ENCODE measurements at regions not wholly inside any gene's neighbourhood (a gene's known extent, or its start where the extent isn't known, plus 50 kb on each side); places are given as distances from the start of the nearest gene placed in this dataset.
"Not testable (repeated sequence)": the region's sequence is repeated elsewhere in the genome, so short reads cannot be mapped to it uniquely, and the experiment has no call there.

- not testable (repeated sequence) for DNase-seq (ENCODE audit: low read depth in 2 of 2)
Observed at GRCh38 chr21:13923175-13923574, 287.6 kb downstream of the LIPI start.

- DNase-seq (ENCODE audit: low read depth in 2 of 2) = not testable (repeated sequence)
Observed at GRCh38 chr21:13921455-13921854, 289.3 kb downstream of the LIPI start.

- DNase-seq (ENCODE audit: low read depth in 2 of 2) = not testable (repeated sequence)
Observed at GRCh38 chr21:13907385-13907784, 297.8 kb downstream of the POTED start.

- not testable (repeated sequence) for DNase-seq (ENCODE audit: low read depth in 2 of 2)
Observed at GRCh38 chr21:13896596-13897247, 287.1 kb downstream of the POTED start.

GRCh38 chr21:13893617-13894016 lies 284.0 kb downstream of the POTED start:
- DNase-seq (ENCODE audit: low read depth in 2 of 2) = not testable (repeated sequence)

- DNase-seq (ENCODE audit: low read depth in 2 of 2) = not testable (repeated sequence)
Observed at GRCh38 chr21:13893025-13893424, 283.4 kb downstream of the POTED start.

GRCh38 chr21:13892146-13892751 lies 282.7 kb downstream of the POTED start:
- DNase-seq (ENCODE audit: low read depth in 2 of 2) = not testable (repeated sequence)

GRCh38 chr21:13889176-13889575 lies 279.6 kb downstream of the POTED start:
- DNase-seq (ENCODE audit: low read depth in 2 of 2) = not testable (repeated sequence)

- not testable (repeated sequence) for DNase-seq (ENCODE audit: low read depth in 2 of 2)
Observed at GRCh38 chr21:13883641-13884395, 274.2 kb downstream of the POTED start.

- not testable (repeated sequence) for DNase-seq (ENCODE audit: low read depth in 2 of 2)
Observed at GRCh38 chr21:13877503-13877902, 267.9 kb downstream of the POTED start.

GRCh38 chr21:13876999-13877398 lies 267.4 kb downstream of the POTED start:
- DNase-seq (ENCODE audit: low read depth in 2 of 2) = not testable (repeated sequence)

- not testable (repeated sequence) for DNase-seq (ENCODE audit: low read depth in 2 of 2)
Observed at GRCh38 chr21:13874001-13874400, 264.4 kb downstream of the POTED start.

- DNase-seq (ENCODE audit: low read depth in 2 of 2) = no peak
Observed at GRCh38 chr21:13854638-13855037, 245.1 kb downstream of the POTED start.

- DNase-seq (ENCODE audit: low read depth in 2 of 2) = not testable (repeated sequence)
Observed at GRCh38 chr21:13850808-13851207, 241.2 kb downstream of the POTED start.

GRCh38 chr21:13849489-13849888 lies 239.9 kb downstream of the POTED start:
- DNase-seq (ENCODE audit: low read depth in 2 of 2) = not testable (repeated sequence)

- not testable (repeated sequence) for DNase-seq (ENCODE audit: low read depth in 2 of 2)
Observed at GRCh38 chr21:13846718-13847117, 237.1 kb downstream of the POTED start.

- not testable (repeated sequence) for DNase-seq (ENCODE audit: low read depth in 2 of 2)
Observed at GRCh38 chr21:13844574-13844973, 235.0 kb downstream of the POTED start.

- not testable (repeated sequence) for DNase-seq (ENCODE audit: low read depth in 2 of 2)
Observed at GRCh38 chr21:13843081-13843480, 233.5 kb downstream of the POTED start.

GRCh38 chr21:13827666-13828065 lies 218.1 kb downstream of the POTED start:
- DNase-seq (ENCODE audit: low read depth in 2 of 2) = not testable (repeated sequence)

- DNase-seq (ENCODE audit: low read depth in 2 of 2) = no peak
Observed at GRCh38 chr21:13827201-13827600, 217.6 kb downstream of the POTED start.

- not testable (repeated sequence) for DNase-seq (ENCODE audit: low read depth in 2 of 2)
Observed at GRCh38 chr21:13826511-13826910, 216.9 kb downstream of the POTED start.

- DNase-seq (ENCODE audit: low read depth in 2 of 2) = not testable (repeated sequence)
Observed at GRCh38 chr21:13825218-13825778, 215.7 kb downstream of the POTED start.

All from fibroblast of skin of left biceps (primary cell).